HG03439 (cell line): ENCODE measurements at regions not wholly inside any gene's neighbourhood (a gene's known extent, or its start where the extent isn't known, plus 50 kb on each side); places are given as distances from the start of the nearest gene placed in this dataset.
"Not testable (repeated sequence)": the region's sequence is repeated elsewhere in the genome, so short reads cannot be mapped to it uniquely, and the experiment has no call there.

ENCODE experiments used
- ATAC-seq: cut with Tn5 transposase; IDR thresholded peaks from one replicate; pipeline ENCODE4 v1.9.1; 2021; ENCODE audit warnings: mild to moderate bottlenecking, moderate library complexity; ENCODE audit not compliant: unreplicated experiment

DNA sequence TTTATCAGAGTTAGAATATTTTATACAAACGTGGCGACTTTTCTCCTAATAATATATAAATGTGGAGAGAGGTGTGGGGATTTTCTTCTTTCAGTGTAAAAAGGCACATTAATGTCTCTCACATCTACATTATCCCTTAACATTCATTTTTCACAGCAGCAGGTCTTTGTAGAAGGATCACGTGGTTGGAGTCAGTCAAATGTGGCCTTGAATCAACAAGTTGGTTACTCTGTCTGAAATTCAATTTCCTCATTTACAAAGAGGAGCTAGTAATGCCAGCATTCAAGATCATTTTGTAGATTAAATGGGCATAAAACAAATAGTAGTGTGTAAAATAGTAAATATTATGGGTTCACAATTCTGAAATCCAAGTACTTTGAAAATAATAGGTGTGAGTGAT, 183.1 kb upstream of the SEMA3E start:
- no peak for ATAC-seq

DNA sequence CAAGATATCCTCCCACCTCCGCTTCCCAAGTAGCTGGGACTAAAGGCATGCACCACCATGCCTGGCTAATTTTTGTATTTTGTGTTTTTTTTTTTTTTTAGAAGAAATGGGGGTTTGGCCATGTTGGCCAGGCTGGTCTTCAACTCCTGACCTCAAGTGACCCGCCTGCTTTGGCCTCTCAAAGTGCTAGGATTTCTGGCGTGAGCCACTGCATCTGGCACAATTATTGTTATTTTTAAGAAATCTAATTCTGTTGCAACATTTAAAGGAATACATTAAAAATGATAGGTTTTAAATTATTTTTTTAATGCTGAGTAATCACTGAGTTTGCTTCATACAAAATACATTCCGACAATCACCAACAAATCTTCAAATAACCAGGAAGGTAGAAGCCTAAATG, 178.1 kb upstream of the SEMA3E start:
- ATAC-seq = no peak

DNA sequence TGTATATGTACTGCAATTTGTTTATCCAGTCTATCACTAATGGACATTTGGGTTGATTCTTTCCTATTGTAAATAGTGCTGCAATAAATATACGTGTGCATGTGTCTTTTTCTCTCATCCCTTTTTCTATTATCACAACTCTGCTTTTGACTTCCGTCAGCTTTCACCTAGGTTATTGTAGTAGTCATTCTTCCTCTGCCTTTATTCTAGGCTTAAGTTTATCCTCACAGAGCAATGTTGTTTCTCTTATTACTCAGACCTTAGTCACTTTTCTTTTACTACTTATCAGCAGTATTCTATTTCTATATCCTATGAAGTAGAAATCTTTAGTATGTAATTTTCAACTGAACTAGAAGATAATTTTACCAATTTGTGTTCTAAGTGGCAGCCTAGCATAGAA, 175.3 kb upstream of the SEMA3E start:
- no peak for ATAC-seq

DNA sequence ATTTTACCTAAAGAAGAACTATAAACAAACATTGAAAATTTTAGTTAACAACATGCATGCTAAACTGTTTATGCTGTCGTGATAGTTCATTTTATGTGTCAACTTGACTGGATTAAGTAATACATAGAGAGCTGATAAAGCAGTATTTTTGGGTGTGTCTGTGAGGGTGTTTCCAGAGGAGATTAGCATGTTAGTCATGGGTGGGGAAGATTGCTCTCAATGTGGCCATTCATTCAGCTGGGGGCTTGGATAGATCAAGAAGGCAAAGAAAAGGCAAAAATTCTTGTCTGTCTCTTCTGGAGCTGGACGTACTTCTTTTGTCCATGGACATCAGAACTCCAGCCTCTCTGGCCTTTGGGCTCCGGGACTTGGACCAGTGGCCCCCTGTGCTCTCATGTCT, 172.9 kb upstream of the SEMA3E start:
- ATAC-seq = no peak

DNA sequence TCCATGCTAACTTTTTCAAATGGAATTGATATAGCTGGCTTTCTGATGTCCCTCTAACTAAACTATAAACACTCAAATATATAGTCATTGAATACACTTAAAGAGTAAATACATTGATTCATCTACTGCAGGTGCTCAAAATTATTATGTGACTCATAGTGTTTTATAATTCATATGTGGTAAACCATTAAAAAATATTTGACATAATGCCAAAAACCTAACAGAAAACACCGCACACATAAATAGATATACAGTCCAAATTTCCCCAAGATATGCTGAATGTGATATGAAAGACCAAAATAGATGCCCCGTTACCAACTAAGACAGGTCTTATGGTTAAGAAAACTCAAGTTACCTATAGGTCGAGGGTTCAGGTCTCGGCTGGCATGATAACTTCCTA, 171.7 kb upstream of the SEMA3E start:
- ATAC-seq = no peak

DNA sequence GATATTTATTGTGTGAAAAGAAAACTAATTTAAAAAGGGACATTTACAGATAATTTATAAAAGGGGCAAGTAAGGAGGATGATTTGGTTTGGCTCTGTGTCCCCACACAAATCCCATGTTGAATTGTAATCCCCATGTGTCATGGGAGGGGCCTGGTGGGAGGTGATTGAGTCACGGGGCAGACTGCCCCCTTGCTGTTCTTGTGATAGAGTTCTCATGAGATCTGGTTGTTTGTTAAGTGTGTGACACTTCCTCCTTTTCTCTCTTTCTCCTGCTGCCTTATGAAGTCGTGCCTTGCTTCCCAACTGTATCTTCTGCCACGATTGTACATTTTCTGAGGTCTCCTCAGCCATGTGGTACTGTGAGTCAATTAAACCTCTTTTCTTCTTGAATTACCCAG, 171.0 kb upstream of the SEMA3E start:
- no peak for ATAC-seq

DNA sequence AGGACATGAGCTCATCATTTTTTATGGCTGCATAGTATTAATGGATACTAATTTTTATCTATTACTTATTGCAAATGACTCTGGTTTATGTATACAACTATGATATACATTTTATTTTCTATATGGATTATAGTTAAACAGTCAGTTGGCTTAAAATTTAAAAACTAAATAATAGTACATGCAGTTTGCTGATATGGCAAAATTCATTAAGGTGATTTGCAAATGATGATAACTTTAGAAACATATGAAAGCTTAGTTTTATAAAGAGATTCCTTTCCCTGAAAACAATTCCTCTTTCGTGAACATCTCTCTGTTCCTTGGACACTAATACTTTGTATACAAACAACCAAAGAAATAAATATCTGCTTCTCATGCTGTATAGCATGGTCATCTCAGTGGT, 165.5 kb upstream of the SEMA3E start:
- no peak for ATAC-seq

DNA sequence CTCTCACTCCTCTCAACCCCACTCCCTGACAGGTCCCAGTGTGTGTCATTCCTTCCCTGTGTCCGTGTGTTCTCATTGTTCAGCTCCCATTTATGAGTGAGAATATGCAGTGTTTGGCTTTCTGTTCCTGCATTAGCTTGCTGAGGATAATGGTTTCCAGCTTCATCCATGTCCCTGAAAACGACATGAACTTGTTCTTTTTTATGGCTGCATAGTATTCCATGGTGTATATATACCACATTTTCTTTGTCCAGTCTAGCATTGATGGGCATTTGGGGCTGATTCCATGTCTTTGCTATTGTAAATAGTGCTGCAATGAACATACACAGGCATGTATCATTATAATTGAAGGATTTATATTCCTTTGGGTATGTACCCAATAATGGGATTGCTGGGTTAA, 163.6 kb upstream of the SEMA3E start:
- not testable (repeated sequence) for ATAC-seq

DNA sequence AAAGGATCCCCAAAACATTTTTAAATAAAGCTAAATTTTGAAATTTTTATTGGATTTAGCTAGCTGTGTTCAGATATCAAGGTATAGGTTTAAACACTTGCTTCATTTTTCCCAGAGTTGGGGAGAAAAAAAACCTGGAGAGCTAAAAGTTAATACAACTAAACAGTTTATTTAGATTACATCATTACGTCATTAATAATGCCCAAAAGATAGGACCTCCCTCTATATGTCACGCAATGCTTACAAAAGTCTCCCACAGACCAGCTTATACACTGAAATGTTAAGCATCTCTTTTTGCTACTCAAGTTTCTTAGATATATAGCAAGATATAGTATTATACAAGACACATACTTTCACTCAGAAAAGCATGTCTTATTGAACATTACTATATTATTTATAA, 160.0 kb upstream of the SEMA3E start:
- ATAC-seq = no peak

DNA sequence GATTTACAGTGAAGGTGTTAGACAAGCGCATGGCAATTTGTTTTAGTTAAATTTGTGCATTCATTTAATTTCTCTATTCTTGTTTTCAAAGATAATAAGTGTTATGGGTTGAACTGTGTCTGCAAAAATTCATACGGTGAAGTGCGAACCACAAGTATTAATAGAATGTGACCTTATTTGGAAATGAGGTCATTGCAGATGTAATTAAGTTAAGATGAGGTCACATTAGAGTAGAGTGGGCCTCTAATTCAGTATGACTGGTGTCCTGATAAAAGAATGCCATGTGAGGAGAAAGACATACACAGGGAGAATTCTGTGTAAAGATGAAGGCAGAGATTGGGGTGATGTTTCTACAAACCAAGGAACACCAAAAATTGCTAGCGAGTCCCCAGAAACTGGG, 158.8 kb upstream of the SEMA3E start:
- no peak for ATAC-seq

DNA sequence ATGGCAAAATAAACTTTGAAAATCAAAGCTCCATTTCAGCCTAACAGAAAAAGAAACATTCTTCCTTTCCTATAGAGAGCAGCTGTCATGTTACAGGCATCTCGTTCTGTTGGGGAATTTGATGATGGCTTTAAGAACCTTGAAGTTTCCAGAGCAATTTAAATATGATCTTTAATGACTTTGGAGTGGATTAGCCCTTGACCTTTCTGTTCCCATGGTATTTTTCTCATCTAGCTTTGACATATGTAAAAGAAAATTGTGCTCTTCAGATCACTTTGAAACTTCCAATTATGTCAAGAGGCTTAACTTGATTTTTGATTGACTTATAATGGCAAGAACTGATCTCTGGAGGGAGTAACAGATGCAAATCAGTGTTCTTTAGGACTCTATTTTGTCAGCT, 157.6 kb upstream of the SEMA3E start:
- ATAC-seq = no peak

DNA sequence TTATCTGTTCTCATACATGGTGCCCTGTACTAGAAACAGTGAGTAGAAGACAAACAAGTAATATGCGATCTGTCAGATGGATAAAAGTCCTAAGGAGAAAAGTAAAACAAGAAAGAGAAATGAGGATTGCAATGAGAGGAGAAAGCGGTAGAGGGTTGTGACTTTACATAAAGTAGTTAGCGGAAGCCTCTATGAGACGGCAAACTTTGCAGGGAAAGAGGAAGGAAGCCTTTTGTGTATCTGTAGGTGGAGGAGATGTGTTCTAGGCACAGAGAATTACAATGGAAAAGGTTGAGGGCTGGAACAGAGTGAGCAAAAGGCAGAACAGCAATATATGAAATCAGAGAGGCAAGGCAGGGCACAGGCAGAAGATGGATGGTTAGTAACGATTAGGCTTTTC, 150.4 kb upstream of the SEMA3E start:
- ATAC-seq = no peak

DNA sequence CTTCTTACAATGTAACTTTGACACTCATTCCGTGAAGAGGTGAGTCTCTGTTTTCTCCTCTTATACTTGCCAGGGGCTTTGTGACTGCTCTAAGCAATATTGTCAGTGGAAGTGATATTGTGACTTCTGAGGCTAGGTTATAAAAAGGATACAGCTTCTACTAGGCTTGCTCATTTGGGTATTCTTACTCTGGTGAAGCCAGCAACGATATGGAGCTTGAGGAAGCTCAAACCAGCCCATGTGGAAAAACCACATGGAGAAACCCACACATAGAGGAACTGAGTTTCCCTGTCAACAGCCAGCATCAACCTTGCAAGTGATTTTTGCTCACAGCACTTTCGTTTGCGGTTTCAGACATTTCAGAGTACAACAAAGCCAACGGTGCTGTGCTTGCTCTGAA, 149.6 kb upstream of the SEMA3E start:
- ATAC-seq = peak; percentile 47

DNA sequence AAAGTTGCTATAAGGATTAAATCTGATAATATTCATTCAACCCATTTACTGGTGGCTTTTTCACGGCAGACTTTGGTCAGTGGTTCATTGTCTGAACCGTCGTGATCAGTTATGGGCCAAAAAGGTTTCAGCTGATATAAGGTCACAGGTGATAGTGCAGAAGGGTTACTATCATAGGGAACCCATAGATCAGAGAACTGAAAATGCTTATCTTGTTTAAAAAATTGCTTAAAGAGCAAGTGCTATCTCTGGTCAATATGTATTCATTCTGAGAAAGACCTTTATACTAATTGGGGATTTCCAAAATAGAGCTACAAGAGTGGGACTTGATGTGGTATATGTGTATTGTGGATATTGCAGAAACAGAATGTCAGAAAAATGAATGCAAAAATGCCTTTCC, 147.8 kb upstream of the SEMA3E start:
- peak; percentile 62 for ATAC-seq

DNA sequence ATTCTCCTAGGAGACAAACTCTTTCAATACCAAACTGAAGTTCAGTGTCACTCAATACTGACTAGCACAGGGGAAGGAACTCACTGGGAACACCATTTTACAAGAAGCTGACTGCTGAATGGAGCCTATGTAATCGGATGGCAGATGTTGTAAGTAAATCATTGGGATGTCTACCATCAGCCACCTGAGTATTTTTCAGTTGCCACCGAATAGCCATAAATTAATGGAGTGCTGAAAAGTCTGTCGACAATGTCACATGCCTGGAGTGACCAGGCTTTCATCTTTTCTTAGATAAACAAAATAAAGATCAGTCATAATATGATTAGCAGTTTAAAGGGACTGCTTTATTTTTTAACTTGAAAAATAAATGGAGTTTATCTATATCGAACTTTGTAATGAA, 145.9 kb upstream of the SEMA3E start:
- no peak for ATAC-seq

DNA sequence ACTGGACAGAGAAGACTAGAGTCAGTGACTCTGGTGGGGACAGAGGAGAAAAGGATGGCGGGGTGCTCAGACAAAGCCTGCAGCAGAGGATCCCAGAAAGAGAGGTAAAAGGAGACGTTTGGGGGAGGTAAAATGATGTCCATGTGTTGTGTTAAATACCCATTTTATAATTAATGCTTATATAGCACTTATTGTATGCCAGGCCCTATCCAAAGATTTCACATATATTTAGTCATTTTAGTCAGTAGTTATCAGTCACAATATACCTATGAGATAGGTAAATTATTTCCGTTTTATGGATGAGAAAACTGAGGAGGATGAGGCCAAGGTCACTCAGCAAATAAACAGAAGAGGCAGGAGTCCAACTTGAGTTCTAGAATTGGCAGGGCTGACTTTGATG, 144.6 kb upstream of the SEMA3E start:
- no peak for ATAC-seq

DNA sequence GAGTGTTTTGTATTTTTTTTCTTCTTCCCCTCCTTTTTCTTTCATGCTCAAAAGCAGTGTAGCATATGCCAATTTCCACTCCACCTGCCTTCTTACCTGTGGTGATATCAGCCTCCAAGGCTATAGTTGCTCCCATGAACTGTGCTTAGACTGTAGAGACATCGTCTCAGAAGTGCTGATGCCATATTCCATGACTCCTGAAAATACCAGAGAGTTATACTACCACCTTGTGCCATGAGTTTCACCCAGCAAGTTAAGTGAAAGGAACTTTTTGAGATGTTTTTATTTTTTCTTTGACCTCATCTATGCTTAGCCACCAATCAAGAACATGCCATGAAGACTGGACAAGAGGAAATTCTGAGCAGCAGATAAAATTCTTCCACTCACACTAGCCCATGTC, 142.8 kb upstream of the SEMA3E start:
- no peak for ATAC-seq

DNA sequence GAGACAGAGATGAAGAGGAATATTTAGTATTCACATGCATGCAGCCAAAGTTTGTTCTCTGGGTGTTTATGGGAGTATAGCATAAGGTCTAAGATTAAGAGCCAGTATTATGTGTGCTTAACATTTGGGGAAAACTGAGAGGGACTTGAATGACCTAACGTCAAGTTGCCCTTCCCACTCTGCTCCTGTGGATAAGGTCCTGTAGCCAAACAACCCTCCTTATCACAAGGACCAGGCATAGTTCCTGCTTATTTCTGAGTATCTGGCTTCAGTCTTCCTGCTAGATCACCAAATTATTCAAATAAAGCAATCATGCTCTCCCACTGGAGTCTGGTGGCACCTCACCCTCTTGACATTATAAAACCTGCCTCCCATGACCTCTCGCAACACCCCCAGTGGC, 137.9 kb upstream of the SEMA3E start:
- ATAC-seq = no peak

DNA sequence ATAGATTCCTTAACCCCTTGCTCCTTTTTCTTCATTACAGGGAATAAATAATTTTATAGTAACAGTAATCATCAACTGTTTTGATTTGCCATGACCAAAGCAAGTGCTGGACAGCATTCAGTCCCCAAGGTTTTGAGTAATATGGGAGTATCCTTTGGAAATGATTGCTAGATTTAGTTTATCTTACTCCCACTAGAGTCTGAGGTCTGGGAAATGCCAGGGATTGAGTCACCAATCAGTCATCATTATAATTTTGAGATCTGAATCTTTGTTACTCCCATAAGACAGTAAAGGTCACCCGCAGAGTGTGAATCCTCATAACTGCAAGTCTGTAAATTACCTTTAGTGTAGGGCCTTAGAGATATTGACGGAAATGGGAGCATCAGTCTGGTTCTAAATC, 133.7 kb upstream of the SEMA3E start:
- no peak for ATAC-seq

DNA sequence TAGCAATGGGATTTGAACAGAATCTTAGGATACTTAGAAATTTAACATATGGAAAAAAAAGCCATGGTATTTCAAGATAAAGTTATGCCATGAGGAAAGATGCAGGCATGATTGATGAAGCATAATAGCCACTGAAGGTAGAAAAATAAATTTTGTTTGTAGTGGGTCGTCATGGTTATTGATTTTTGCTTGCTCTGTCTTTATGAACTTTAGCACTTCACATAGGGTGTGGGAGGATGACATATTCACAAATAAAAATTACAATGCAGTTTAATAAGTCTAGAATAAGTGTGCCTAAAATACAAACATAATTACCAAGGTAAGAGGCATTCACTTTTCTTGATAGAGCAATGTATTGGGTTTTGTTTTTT, 129.1 kb upstream of the SEMA3E start:
- no peak for ATAC-seq

DNA sequence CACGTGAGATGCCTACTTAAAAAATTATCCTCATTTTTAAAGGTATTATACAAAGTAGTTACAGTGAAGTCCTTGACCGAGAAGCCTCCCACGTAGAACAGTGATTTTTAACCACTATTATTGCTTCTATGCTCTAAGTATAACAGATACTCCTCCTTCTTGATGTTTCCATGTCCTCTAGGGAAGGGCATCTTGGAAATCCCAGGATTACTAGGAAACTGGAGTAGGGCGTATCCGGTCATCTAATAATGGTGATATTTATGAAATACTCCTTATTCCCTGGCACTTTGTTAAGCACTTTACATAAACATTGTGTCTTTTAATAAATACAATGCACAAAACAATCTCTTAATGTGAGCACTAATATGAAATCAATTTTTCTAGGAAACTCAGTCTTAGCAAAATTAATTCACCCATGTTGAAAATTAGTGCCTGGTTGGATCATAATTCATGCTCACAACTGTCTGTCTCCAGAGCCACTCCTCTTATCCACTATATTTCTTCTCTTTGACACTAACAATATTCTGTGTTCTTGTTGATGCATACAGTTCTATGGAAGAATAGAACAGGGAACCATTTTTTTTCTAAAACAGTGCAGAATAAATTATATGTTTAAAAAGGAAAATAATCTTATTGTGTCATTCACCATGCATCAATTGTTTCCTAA, 128.6 kb upstream of the SEMA3E start:
- ATAC-seq = no peak

DNA sequence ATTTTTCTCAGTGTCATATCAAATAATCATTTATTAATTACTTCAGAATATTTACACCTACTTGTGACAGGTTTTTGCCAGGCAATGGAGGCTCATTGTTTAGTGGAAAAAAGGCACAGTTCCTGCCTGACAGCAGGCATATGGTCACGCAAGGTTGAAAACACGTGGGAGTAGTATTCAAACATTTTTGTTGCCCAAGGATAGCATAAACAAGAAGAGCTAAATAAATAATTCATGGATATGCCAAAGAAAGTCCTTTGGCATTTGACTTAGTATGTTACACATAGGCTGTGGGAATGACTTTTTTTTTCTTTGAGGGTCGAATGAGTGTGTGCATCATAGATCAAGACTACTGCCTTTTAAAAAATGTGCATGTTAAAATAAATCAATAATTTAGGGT, 120.5 kb upstream of the SEMA3E start:
- no peak for ATAC-seq

DNA sequence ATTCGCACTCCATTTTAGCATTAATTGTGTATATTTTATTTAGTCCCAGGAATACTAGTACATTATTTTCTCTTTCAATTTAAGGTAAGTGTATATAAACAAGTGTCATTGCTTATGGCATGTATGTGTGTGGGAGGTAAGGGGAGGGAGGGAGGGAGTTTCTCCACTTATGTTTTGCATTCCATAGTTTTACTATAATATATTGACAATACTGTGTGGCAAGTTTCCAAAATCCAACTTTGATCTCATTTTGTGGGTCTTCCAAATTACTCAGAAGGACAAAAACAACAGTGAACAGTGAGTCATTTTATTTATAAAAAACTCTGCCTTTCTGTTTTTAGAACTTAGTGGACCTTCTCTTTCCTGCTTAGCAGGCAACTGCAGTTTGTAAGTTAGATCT, 102.3 kb upstream of the SEMA3E start:
- ATAC-seq = no peak

DNA sequence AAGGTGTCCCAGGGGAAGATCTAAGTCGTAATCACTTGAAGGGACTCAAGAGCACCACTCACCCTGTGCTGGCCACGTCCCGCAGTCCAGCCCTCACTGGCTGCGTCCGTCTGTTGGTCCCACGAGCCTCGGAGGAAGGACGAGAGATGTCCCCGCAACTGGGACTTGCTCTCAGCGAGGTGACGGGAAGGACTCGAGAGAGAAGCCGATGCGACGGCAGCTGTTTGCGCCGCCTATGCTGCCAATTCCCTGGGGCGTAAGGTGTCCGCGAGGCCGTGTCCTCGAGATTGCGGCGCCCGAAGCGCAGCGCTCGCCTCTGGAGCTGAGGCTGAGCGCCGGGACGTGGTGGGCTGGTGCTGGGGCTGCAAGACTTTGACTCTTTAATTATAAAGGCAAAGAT, 100.6 kb upstream of the SEMA3E start:
- no peak for ATAC-seq
